Smooth muscle cell (in vitro differentiated cells): ENCODE measurements at regions not wholly inside any gene's neighbourhood (a gene's known extent, or its start where the extent isn't known, plus 50 kb on each side); places are given as distances from the start of the nearest gene placed in this dataset.

Experiments
- DNase-seq: peaks from one replicate; lab custom pipeline; 2025; ENCODE audit not compliant: unreplicated experiment; lab: John Stamatoyannopoulos, UW
- H2AFZ ChIP-seq: fragments of 200-600 bp; sonication (generic); 2 replicates; pipeline ENCODE4 v1.6.0; 2016; ENCODE audit warnings: antibody characterized with exemption, low read depth, mild to moderate bottlenecking
- H3F3A ChIP-seq: fragments of 200-600 bp; sonication (generic); 2 replicates; pipeline ENCODE4 v1.6.0; 2017; ENCODE audit warnings: antibody characterized with exemption, low read depth
- H3K27ac ChIP-seq: fragments of 200-600 bp; sonication (generic); 2 replicates; pipeline ENCODE4 v1.5.1; 2016; ENCODE audit warnings: low read depth, mild to moderate bottlenecking
- H3K27me3 ChIP-seq: fragments of 200-600 bp; sonication (generic); 2 replicates; pipeline ENCODE4 v1.6.1; 2016; ENCODE audit warnings: low read depth, mild to moderate bottlenecking
- H3K36me3 ChIP-seq: fragments of 200-600 bp; sonication (generic); 2 replicates; pipeline ENCODE4 v1.5.1; 2016; ENCODE audit warnings: low read depth
- H3K4me1 ChIP-seq: fragments of 200-600 bp; sonication (generic); 2 replicates; pipeline ENCODE4 v1.5.1; 2016; ENCODE audit warnings: low read depth
- H3K4me2 ChIP-seq: fragments of 200-600 bp; sonication (generic); 2 replicates; pipeline ENCODE4 v1.6.0; 2016; ENCODE audit warnings: mild to moderate bottlenecking
- H3K4me3 ChIP-seq: fragments of 200-600 bp; sonication (generic); 2 replicates; pipeline ENCODE4 v1.5.1; 2016; ENCODE audit warnings: mild to moderate bottlenecking
- H3K79me2 ChIP-seq: fragments of 200-600 bp; sonication (generic); 2 replicates; pipeline ENCODE4 v1.6.0; 2016; ENCODE audit warnings: low read depth, mild to moderate bottlenecking
- H3K9ac ChIP-seq: fragments of 200-600 bp; sonication (generic); 2 replicates; pipeline ENCODE4 v1.6.0; 2016; ENCODE audit warnings: low read depth
- H3K9me3 ChIP-seq: fragments of 200-600 bp; sonication (generic); replicated peaks from 2 replicates; pipeline ENCODE4 v1.5.1; 2016; ENCODE audit warnings: low read depth
- H4K20me1 ChIP-seq: fragments of 200-600 bp; sonication (generic); 2 replicates; pipeline ENCODE4 v1.6.0; 2016; ENCODE audit warnings: low read depth
- CTCF ChIP-seq: fragments of 200-600 bp; sonication (generic); IDR thresholded peaks from 2 replicates; pipeline ENCODE4 v1.5.1; 2017; ENCODE audit warnings: borderline replicate concordance, mild to moderate bottlenecking, antibody characterized with exemption; ENCODE audit not compliant: insufficient read depth, poor library complexity, severe bottlenecking
- WGBS: methylation state at CpG from one replicate; pipeline ENCODE4 v1.1.7; 2016; ENCODE audit warnings: low lambda C conversion rate; 5-methylcytosine and 5-hydroxymethylcytosine counted together

GRCh38 chr3:132987396-132987795, 50.8 kb upstream of the TMEM108 start:
- Histone ChIP-seq H3K4me1 (no peaks in the 10 kb centered on the region), H2AFZ (no peak overlapping the region), H3K27me3 (no peaks in the 10 kb centered on the region), H3K4me2 (no peak overlapping the region), H3K9me3 (no peaks in the 10 kb centered on the region), H3K79me2 (no peaks in the 10 kb centered on the region), H3K36me3 (no peaks in the 10 kb centered on the region), H3K27ac (no peak overlapping the region), H3K9ac (no peak overlapping the region), H4K20me1 (no peaks in the 10 kb centered on the region), H3F3A (no peaks in the 10 kb centered on the region), H3K4me3 (no peak overlapping the region)
- 86% methylated on average over 4 of the region's 4 CpGs for WGBS
- no peak for DNase-seq
- no peak for TF ChIP-seq CTCF

- Histone ChIP-seq H2AFZ (no peak overlapping the region), H3K4me1 (no peaks in the 10 kb centered on the region), H3K79me2 (no peaks in the 10 kb centered on the region), H3K9me3 (no peaks in the 10 kb centered on the region), H4K20me1 (no peaks in the 10 kb centered on the region), H3K36me3 (no peaks in the 10 kb centered on the region), H3K27me3 (no peaks in the 10 kb centered on the region), H3K9ac (no peak overlapping the region), H3K27ac (no peak overlapping the region), H3K4me3 (no peak overlapping the region), H3K4me2 (no peak overlapping the region), H3F3A (no peaks in the 10 kb centered on the region)
- no peak for DNase-seq
- WGBS = 100% methylated on average over 1 of the region's 1 CpG
- TF ChIP-seq CTCF = no peak
Measured at GRCh38 chr3:132984181-132984580, 54.0 kb upstream of the TMEM108 start.

- 35% methylated on average over 1 of the region's 1 CpG for WGBS
- DNase-seq = no peak
- H3K36me3 ChIP-seq = no peaks in the 10 kb centered on the region
- H3K9me3 ChIP-seq = no peaks in the 10 kb centered on the region
- H4K20me1 ChIP-seq = no peaks in the 10 kb centered on the region
- H3K27ac ChIP-seq = no peak overlapping the region
- no peaks in the 10 kb centered on the region for H3K27me3 ChIP-seq
- no peak overlapping the region for H2AFZ ChIP-seq
- H3F3A ChIP-seq = no peaks in the 10 kb centered on the region
- no peak for TF ChIP-seq CTCF
- no peak overlapping the region for H3K4me3 ChIP-seq
- no peaks in the 10 kb centered on the region for H3K79me2 ChIP-seq
- no peaks in the 10 kb centered on the region for H3K4me1 ChIP-seq
- H3K9ac ChIP-seq = no peak overlapping the region
- no peak overlapping the region for H3K4me2 ChIP-seq
Measured at GRCh38 chr3:132983143-132983770, 54.9 kb upstream of the TMEM108 start.

- 71% methylated on average over 1 of the region's 1 CpG for WGBS
- no peak overlapping the region for H3K27ac ChIP-seq
- no peak for TF ChIP-seq CTCF
- no peaks in the 10 kb centered on the region for H3K9me3 ChIP-seq
- H3K4me3 ChIP-seq = no peak overlapping the region
- H3K79me2 ChIP-seq = no peaks in the 10 kb centered on the region
- H4K20me1 ChIP-seq = no peaks in the 10 kb centered on the region
- no peak for DNase-seq
- H3K4me1 ChIP-seq = no peaks in the 10 kb centered on the region
- no peaks in the 10 kb centered on the region for H3F3A ChIP-seq
- no peak overlapping the region for H3K4me2 ChIP-seq
- no peaks in the 10 kb centered on the region for H3K36me3 ChIP-seq
- no peak overlapping the region for H3K9ac ChIP-seq
- no peak overlapping the region for H2AFZ ChIP-seq
- H3K27me3 ChIP-seq = no peaks in the 10 kb centered on the region
Measured at GRCh38 chr3:132981719-132982118, 56.5 kb upstream of the TMEM108 start.
